Prostate gland (tissue), 2 donors: ENCODE measurements at regions not wholly inside any gene's neighbourhood (a gene's known extent, or its start where the extent isn't known, plus 50 kb on each side); places are given as distances from the start of the nearest gene placed in this dataset.

Experiments used
- DNase-seq: peaks from one replicate; pipeline ENCODE4 v3.0.0-alpha.2; 2019; ENCODE audit warnings: low spot score
- H3K27ac ChIP-seq, 2 donors: fragments of 200-600 bp; sonication (generic); 2 replicates each; pipeline ENCODE4 v1.5.1; 2017 to 2019
- H3K27me3 ChIP-seq: fragments of 200-600 bp; sonication (generic); replicated peaks from 2 replicates; pipeline ENCODE4 v1.5.1; 2019; ENCODE audit not compliant: insufficient read depth
- H3K36me3 ChIP-seq, 2 donors: fragments of 200-600 bp; sonication (generic); 1 replicate in 1 of 2; 2 replicates in 1 of 2; pipeline versions ENCODE4 v1.5.1 to v1.8.1; 2017 to 2019
- H3K4me1 ChIP-seq: fragments of 200-600 bp; sonication (generic); replicated peaks from 2 replicates; pipeline ENCODE4 v1.5.1; 2019
- H3K4me3 ChIP-seq, 2 donors: fragments of 200-600 bp; sonication (generic); 2 replicates each; pipeline ENCODE4 v1.5.1; 2017 to 2019
- H3K9me3 ChIP-seq: fragments of 200-600 bp; sonication (generic); 2 replicates; pipeline ENCODE4 v1.5.1; 2017
- POLR2A ChIP-seq: fragments of 450-650 bp; IDR thresholded peaks from one replicate; pipeline ENCODE4 v1.6.1; 2016; ENCODE audit warnings: antibody characterized with exemption, mild to moderate bottlenecking
- POLR2AphosphoS5 ChIP-seq: sonication (generic); formaldehyde crosslinking; IDR thresholded peaks from one replicate; pipeline ENCODE4 v1.6.1; 2017; ENCODE audit warnings: antibody characterized with exemption
- WGBS: methylation state at CpG from one replicate; pipeline ENCODE4 v1.1.5; 2018; 5-methylcytosine and 5-hydroxymethylcytosine counted together
- intact Hi-C: fragments of 100-400 bp; cut with DNase I; formaldehyde crosslinking; loops from one replicate; pipeline ENCODE4 v1.14.2; 2022
- TF ChIP-seq, protein P1 (sequence below), 4 experiments: fragments of 200-600 bp in 2 of 4; fragments of 450-650 bp in 2 of 4; sonication (generic) in 2 of 4; IDR thresholded peaks; 1 replicate in 3 of 4; 2 replicates in 1 of 4; pipeline ENCODE4 v1.5.1; 2016 to 2019; ENCODE audit warnings: antibody characterized with exemption in 4 of 4, mild to moderate bottlenecking in 2 of 4, moderate library complexity in 2 of 4

GRCh38 chr5:164966611-164967010 is 1461.2 kb downstream of the MAT2B start:
- no peak for DNase-seq
- Histone ChIP-seq H3K4me1 (no peaks in the 10 kb centered on the region), H3K36me3 (no peaks in the 10 kb centered on the region), H3K27ac (no peak overlapping the region), H3K27me3 (no peaks in the 10 kb centered on the region), H3K4me3 (no peak overlapping the region), H3K9me3 (no peaks in the 10 kb centered on the region)
- 83% methylated on average over 4 of the region's 4 CpGs for WGBS
- TF ChIP-seq, protein P1, sequence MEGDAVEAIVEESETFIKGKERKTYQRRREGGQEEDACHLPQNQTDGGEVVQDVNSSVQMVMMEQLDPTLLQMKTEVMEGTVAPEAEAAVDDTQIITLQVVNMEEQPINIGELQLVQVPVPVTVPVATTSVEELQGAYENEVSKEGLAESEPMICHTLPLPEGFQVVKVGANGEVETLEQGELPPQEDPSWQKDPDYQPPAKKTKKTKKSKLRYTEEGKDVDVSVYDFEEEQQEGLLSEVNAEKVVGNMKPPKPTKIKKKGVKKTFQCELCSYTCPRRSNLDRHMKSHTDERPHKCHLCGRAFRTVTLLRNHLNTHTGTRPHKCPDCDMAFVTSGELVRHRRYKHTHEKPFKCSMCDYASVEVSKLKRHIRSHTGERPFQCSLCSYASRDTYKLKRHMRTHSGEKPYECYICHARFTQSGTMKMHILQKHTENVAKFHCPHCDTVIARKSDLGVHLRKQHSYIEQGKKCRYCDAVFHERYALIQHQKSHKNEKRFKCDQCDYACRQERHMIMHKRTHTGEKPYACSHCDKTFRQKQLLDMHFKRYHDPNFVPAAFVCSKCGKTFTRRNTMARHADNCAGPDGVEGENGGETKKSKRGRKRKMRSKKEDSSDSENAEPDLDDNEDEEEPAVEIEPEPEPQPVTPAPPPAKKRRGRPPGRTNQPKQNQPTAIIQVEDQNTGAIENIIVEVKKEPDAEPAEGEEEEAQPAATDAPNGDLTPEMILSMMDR (IDR thresholded peaks at IDR 0.05), result no peak
- TF ChIP-seq POLR2AphosphoS5 (no peak), POLR2A (no peak)
- intact Hi-C loops, result no loop called here

DNA sequence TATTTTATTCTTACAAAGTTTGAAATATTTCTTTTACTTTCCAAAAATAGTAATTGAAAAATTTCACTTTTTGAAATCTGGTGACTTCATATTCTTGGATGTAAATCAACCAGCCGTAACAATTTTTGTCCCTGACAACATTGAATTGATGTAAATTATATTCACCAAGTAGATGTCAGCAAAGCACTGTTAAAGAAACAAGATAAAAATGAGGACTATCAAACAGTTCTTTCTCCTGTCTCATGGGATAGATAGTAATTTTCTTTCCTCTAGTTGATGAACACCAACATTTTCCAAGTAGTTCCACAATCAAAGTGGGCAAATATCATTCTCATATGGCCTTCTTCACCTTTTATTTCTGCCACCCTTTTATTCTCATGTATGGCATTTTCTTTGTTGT is 1461.9 kb downstream of the MAT2B start:
- no peak for DNase-seq
- Histone ChIP-seq H3K9me3 (no peaks in the 10 kb centered on the region), H3K27me3 (no peaks in the 10 kb centered on the region), H3K4me1 (no peaks in the 10 kb centered on the region), H3K36me3 (no peaks in the 10 kb centered on the region), H3K27ac (no peak overlapping the region), H3K4me3 (no peak overlapping the region)
- intact Hi-C loops, result no loop called here
- WGBS, result 86% methylated on average over 1 of the region's 1 CpG
- no peak for TF ChIP-seq POLR2AphosphoS5
- TF ChIP-seq POLR2A, result no peak
- TF ChIP-seq, protein P1 (IDR thresholded peaks at IDR 0.05), result no peak

DNA sequence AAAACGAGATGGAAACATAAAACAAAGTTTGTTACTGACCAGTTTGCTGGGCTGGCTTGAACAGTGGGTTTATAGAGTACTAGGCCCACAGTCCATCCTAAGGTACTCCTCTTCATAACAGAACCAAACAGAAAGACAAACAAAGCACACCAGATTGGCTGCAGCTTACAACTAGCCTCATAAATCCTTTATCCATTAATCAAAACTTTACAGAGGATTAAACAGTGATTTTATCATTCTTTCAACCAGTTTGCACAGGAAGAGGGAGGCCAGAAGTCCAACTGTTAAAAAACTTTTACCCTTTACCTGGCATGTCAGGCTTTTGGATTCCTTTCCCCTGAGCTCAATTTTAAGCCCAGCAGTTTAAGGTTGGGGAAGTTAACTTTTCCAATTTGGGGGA is 1467.6 kb downstream of the MAT2B start:
- H3K27ac ChIP-seq, result peak overlapping the region in 1 of 2 donors; percentile 38
- 0% methylated on average over 1 of the region's 1 CpG for WGBS
- no peaks in the 10 kb centered on the region for H3K4me1 ChIP-seq
- H3K36me3 ChIP-seq, result no peaks in the 10 kb centered on the region
- intact Hi-C loops, result no loop called here
- H3K27me3 ChIP-seq, result no peaks in the 10 kb centered on the region
- H3K4me3 ChIP-seq, result no peak overlapping the region
- TF ChIP-seq, protein P1 (IDR thresholded peaks at IDR 0.05), result no peak
- TF ChIP-seq POLR2A (no peak), POLR2AphosphoS5 (peak; percentile 73)
- peak; percentile 26 for DNase-seq
- H3K9me3 ChIP-seq, result no peaks in the 10 kb centered on the region

GRCh38 chr5:164975986-164976385 is 1470.6 kb downstream of the MAT2B start:
- intact Hi-C loops, result no loop called here
- no peak for DNase-seq
- Histone ChIP-seq H3K4me1 (no peaks in the 10 kb centered on the region), H3K4me3 (no peak overlapping the region), H3K27ac (no peak overlapping the region), H3K9me3 (no peaks in the 10 kb centered on the region), H3K36me3 (no peaks in the 10 kb centered on the region), H3K27me3 (no peaks in the 10 kb centered on the region)
- WGBS, result 57% methylated on average over 2 of the region's 2 CpGs
- TF ChIP-seq, protein P1 (IDR thresholded peaks at IDR 0.05), result no peak
- TF ChIP-seq POLR2A (no peak), POLR2AphosphoS5 (no peak)

- no peak for DNase-seq
- Histone ChIP-seq H3K27me3 (no peaks in the 10 kb centered on the region), H3K4me3 (no peak overlapping the region), H3K27ac (no peak overlapping the region), H3K36me3 (no peaks in the 10 kb centered on the region), H3K9me3 (no peaks in the 10 kb centered on the region), H3K4me1 (no peaks in the 10 kb centered on the region)
- TF ChIP-seq, protein P1 (IDR thresholded peaks at IDR 0.05), result no peak
- no peak for TF ChIP-seq POLR2A
- WGBS, result 62% methylated on average over 2 of the region's 2 CpGs
- intact Hi-C loops, result no loop called here
Measured at GRCh38 chr5:164980480-164980879, 1475.1 kb downstream of the MAT2B start.
